ENCODE measurements at regions not wholly inside any gene's neighbourhood (a gene's known extent, or its start where the extent isn't known, plus 50 kb on each side); places are given as distances from the start of the nearest gene placed in this dataset.
"Not testable (repeated sequence)": the region's sequence is repeated elsewhere in the genome, so short reads cannot be mapped to it uniquely, and the experiment has no call there.

DNA sequence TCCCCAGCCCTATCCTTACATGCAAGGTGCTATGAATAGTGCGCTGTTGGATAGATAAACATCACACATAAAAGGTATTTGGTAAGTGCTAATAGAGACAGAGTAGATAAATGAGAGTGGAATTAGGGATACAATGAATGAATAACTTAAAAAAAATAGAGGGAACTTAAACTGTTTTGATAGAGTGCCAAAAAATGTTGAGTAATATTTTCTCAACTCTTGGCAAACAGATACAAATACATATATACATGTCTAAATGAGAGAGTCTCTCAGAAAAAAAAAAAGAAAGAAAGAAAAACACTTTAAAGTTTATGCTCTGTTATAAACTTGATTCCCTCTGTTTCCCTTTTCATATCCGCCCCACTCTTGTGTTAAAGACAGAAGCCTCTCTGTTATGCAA, 667.4 kb downstream of the ROBO2 start:
- DNase-seq (ENCODE audit: low read depth, low spot score), result no peak
- in situ Hi-C loops (cut with HindIII; ENCODE audit: low pct_unique_long_range_greater_than_20kb, low sequenced_read_pairs), result no loop called here

DNA sequence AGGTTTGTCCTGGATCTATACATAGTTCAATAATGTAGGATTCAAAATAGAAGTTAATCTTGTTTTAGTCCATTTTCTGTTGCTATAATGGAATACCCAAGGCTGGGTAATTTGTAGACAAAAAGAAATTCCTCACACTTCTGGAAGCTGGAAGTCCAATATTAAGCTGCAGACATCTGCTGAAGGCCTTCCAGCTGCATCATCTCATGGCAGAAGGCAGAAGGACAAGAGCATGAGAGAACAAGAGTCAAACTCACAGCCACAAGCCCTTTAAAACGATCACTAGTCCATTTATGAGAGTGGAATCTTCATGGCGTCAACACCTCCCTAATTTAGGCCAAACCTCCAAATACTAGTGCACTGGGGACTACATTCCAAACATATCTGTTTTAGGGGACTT, 669.3 kb downstream of the ROBO2 start:
- DNase-seq (ENCODE audit: low read depth, low spot score), result no peak
- in situ Hi-C loops (cut with HindIII; ENCODE audit: low pct_unique_long_range_greater_than_20kb, low sequenced_read_pairs), result no loop called here

- in situ Hi-C loops (cut with HindIII; ENCODE audit: low pct_unique_long_range_greater_than_20kb, low sequenced_read_pairs), result no loop called here
- DNase-seq (ENCODE audit: low read depth, low spot score), result no peak
These were observed 678.4 kb downstream of the ROBO2 start for GRCh38 chr3:77718311-77718710.

DNA sequence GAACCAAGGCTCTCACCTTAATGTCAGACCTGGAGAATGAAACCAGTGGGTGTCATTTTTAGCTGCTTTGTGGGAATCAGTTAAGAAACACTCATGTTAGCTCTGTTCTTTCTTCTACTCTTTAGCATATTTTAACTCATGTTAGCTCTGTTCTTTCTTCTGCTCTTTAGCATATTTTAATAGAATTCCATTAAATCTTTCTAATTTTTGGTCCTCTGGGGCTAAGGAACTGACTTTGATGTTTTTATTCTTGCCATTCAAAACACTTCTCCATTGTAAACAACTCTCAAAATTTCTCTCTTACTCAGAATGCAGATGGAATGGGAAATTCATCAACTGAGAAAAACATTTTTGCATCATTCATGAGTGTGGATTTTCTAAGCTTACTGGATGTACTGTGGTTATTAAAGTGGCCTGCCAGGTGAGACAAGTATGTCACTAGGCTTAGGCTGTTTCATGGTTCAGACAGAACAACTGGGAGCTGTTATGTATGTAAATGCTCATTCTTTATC, 680.6 kb downstream of the ROBO2 start:
- in situ Hi-C loops (cut with HindIII; ENCODE audit: low pct_unique_long_range_greater_than_20kb, low sequenced_read_pairs), result no loop called here
- DNase-seq (ENCODE audit: low read depth, low spot score), result no peak

GRCh38 chr3:77726517-77726916, 686.6 kb downstream of the ROBO2 start:
- DNase-seq (ENCODE audit: low read depth, low spot score), result no peak
- in situ Hi-C loops (cut with HindIII; ENCODE audit: low pct_unique_long_range_greater_than_20kb, low sequenced_read_pairs), result no loop called here

DNA sequence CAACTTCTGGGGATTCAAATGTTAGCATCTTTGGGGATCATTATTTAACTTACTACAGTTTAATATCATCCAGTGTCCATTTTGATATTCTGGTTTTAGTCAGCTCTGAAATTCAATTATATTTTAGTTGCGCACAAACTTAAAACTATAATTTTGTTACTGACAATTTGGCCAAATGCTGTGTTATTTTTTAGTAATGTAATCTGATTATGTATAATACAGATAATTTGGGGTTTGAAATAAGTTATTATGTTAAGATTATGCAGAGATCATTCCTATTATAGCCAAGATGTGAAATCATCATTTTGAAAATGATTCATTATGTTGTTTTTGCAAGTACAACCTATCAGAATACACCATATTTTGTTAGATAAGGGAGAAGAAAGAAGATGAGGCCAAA, 706.1 kb downstream of the ROBO2 start:
- no peak for DNase-seq (ENCODE audit: low read depth, low spot score)
- in situ Hi-C loops (cut with HindIII; ENCODE audit: low pct_unique_long_range_greater_than_20kb, low sequenced_read_pairs), result no loop called here

GRCh38 chr3:77746892-77747291, 707.0 kb downstream of the ROBO2 start:
- no peak for DNase-seq (ENCODE audit: low read depth, low spot score)
- in situ Hi-C loops (cut with HindIII; ENCODE audit: low pct_unique_long_range_greater_than_20kb, low sequenced_read_pairs), result no loop called here

DNA sequence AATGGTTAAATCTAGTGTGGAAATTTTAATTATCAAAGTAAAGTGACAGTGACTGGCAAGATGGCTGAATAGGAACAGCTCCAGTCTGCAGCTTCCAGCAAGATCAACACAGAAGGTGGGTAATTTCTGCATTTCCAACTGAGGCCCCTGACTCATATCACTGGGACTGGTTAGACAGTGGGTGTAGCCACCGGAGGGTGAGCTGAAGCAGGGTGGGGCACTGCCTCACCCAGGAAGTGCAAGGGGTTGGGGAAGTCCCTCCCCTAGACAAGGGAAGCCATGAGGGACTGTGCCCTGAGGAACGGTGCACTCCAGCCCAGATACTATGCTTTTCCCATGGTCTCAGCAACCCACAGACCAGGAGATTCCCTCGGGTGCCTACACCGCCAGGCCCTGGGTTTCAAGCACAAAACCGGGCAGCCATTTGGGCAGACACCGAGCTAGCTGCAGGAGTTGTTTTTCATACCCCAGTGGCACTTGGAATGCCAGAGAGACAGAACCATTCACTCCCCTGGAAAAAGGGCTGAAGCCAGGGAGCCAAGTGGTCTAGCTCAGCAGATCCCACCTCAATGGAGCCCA, 716.6 kb downstream of the ROBO2 start:
- DNase-seq (ENCODE audit: low read depth, low spot score); in situ Hi-C loops (cut with HindIII; ENCODE audit: low pct_unique_long_range_greater_than_20kb, low sequenced_read_pairs): not testable (repeated sequence)

- in situ Hi-C loops (cut with HindIII; ENCODE audit: low pct_unique_long_range_greater_than_20kb, low sequenced_read_pairs), result no loop called here
- DNase-seq (ENCODE audit: low read depth, low spot score), result no peak
These were observed 732.6 kb downstream of the ROBO2 start for GRCh38 chr3:77772459-77772858.

DNA sequence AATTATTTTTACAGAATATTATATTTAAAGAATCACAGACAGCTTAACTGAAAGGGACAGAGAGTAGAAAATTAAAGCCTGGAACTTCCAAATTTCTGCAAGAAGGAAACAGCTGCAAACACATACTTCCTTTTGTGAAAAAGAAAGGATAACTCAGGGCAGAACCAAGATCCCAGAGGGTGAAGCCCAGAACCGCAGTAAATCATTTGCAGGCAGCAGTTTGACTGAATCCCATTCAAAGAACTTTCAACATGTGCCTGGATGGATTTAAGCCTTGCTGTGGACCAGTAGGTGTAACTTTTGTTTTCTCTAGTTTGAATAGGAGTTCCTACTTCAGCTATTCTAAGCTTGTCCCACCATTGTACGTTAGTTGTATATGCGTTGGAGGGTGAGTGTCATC, 733.2 kb downstream of the ROBO2 start:
- no peak for DNase-seq (ENCODE audit: low read depth, low spot score)
- in situ Hi-C loops (cut with HindIII; ENCODE audit: low pct_unique_long_range_greater_than_20kb, low sequenced_read_pairs), result no loop called here

DNA sequence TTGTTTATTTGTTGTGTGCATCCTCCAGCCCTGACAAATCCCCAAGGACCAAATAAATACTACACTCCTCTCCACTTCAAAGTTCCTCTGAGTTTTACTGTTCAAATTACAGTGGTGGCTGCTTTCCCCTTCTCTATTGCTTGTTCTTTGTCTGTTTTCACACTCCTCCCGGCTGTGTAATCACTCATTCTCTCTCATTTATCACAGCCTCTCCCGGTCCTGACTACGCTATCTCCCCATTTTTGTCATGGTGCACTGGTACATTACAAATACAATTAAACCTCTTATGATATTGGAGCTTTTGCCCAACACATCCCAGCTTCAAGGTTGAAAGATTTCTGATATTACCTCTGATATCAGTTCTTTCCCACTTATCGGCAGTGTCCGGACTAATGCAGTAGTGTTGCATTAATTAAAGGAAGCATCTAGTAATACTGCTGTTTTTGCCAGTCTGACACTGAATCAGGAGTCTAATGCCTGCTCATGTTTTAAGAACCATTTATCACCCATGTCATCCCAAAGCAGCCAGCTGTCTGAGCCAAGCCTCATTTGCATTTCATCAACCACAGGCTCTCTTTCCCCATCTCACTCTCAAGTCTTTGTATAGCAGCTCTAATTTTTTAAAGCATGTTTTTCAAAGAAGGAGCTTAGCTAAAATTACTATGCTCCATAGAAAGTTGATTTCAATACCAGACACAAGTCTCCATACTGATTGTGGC, 740.5 kb downstream of the ROBO2 start:
- in situ Hi-C loops (cut with HindIII; ENCODE audit: low pct_unique_long_range_greater_than_20kb, low sequenced_read_pairs), result no loop called here
- DNase-seq (ENCODE audit: low read depth, low spot score), result no peak

DNA sequence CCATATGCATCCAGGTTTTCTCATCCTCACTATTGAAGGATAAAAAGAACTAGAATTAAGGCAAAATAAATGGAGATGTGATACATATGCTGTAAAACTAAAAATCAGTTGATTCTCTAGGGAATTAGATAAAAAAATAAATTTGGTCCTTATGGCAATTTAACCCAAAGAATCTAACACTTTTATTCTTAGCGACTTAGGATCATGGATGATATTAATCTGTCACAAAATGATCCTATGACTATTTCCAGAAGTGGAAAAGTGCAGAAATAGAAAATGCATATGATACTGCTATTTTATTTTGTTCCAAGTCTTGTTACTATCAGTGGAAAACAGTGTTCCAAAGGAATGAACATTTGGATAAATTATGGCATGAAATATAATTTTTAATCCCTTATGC, 746.3 kb downstream of the ROBO2 start:
- no peak for DNase-seq (ENCODE audit: low read depth, low spot score)
- in situ Hi-C loops (cut with HindIII; ENCODE audit: low pct_unique_long_range_greater_than_20kb, low sequenced_read_pairs), result no loop called here

DNA sequence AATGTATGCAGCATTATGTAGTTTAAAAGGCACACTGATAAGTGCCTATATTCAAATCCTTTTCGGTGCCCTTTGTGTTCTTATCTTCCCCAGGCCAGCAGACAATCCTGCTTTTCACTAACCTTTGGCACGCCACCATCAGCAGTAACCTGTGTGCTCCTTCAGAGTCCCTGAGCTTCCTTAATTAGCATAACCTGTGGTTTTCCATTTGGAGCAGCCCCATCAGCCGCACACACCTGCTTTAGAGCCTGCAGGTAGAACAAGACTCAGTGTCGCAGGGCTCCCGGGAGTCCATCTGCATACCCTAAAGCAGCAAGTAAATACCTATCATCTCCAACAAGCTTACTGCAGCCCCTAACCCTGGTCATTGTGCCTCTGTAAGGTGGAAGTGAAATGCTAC, 755.1 kb downstream of the ROBO2 start:
- in situ Hi-C loops (cut with HindIII; ENCODE audit: low pct_unique_long_range_greater_than_20kb, low sequenced_read_pairs), result no loop called here

DNA sequence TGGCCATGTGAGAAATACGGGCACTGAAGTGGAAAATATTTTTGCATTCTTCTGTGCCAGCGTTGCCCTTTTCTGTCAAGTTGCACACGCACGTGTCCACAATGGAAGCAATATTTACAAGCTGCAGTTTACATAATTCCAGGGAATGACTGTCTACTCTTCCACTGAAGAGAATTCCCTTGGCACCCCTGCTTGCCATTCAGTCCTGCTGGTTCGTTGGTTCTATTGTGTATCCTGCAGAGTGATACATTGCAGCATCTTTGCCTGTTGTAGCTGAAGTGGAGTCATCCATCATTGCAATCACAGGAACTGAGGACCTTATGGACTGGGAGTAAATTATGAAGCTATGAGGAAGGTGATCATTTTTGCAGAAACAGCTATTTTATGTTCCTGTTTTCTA, 759.4 kb downstream of the ROBO2 start:
- DNase-seq (ENCODE audit: low read depth, low spot score), result no peak
- in situ Hi-C loops (cut with HindIII; ENCODE audit: low pct_unique_long_range_greater_than_20kb, low sequenced_read_pairs), result no loop called here

More for the DNA sequence above, 755.1 kb downstream of the ROBO2 start:
- no peak for DNase-seq (ENCODE audit: low read depth, low spot score)

- in situ Hi-C loops (cut with HindIII; ENCODE audit: low pct_unique_long_range_greater_than_20kb, low sequenced_read_pairs), result no loop called here
- no peak for DNase-seq (ENCODE audit: low read depth, low spot score)
These were observed 761.0 kb downstream of the ROBO2 start for GRCh38 chr3:77800893-77801292.

GRCh38 chr3:77807312-77807711, 767.4 kb downstream of the ROBO2 start:
- DNase-seq (ENCODE audit: low read depth, low spot score), result no peak
- in situ Hi-C loops (cut with HindIII; ENCODE audit: low pct_unique_long_range_greater_than_20kb, low sequenced_read_pairs), result no loop called here

GRCh38 chr3:77814845-77815244, 774.9 kb downstream of the ROBO2 start:
- no peak for DNase-seq (ENCODE audit: low read depth, low spot score)
- in situ Hi-C loops (cut with HindIII; ENCODE audit: low pct_unique_long_range_greater_than_20kb, low sequenced_read_pairs), result no loop called here

DNA sequence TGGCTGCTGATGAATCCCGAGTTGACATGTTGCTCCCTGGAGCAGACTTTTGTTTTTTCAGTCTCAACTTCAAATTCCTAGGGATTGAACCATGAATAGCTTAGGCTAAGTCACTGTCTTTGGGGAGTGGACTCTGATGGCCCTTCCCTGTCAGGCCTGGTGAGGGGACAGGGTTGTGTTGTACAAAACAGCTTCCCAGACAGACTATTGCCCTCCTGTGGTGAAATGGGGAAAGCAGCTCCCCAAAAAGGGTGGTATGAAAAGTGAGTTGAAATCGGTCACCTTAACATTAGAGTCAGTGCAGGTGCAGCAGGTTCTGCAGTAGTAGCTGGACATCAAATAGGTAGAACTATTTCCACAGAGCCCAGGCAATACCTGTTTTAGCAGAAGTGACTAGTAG, 775.6 kb downstream of the ROBO2 start:
- peak; percentile 50 for DNase-seq (ENCODE audit: low read depth, low spot score)
- in situ Hi-C loops (cut with HindIII; ENCODE audit: low pct_unique_long_range_greater_than_20kb, low sequenced_read_pairs), result no loop called here

DNA sequence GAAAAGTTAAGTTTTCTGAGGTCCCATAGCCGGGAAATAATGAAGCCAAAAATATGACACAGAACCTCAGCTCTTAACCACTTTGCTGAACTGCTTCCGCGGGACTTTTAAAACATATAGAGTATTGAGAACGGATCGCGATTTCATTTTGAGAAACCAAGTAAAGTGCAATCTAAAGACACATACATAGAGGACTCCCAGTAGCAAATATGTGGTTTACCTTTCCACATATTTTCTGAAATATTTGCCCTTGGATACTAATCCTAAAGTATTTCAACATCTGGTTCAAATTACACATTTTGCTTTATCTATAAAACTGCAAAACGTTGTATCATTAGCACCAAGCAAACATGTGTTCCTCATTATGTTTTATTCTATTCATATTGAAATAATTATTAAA, 776.5 kb downstream of the ROBO2 start:
- DNase-seq (ENCODE audit: low read depth, low spot score), result no peak
- in situ Hi-C loops (cut with HindIII; ENCODE audit: low pct_unique_long_range_greater_than_20kb, low sequenced_read_pairs), result no loop called here

Measured in SK-MEL-5 (cell line).